DMS 273 (cell line): ENCODE measurements at regions not wholly inside any gene's neighbourhood (a gene's known extent, or its start where the extent isn't known, plus 50 kb on each side); places are given as distances from the start of the nearest gene placed in this dataset.
"Not testable (repeated sequence)": the region's sequence is repeated elsewhere in the genome, so short reads cannot be mapped to it uniquely, and the experiment has no call there.

Experiments
- DNase-seq: peaks from one replicate; lab custom pipeline; 2025; ENCODE audit not compliant: unreplicated experiment; lab: John Stamatoyannopoulos, UW

- no peak for DNase-seq
Observed at GRCh38 chr3:82423268-82424030, 662.0 kb upstream of the GBE1 start.

GRCh38 chr3:82416830-82417229 lies 655.4 kb upstream of the GBE1 start:
- no peak for DNase-seq

GRCh38 chr3:82416349-82416748 lies 654.9 kb upstream of the GBE1 start:
- no peak for DNase-seq

- no peak for DNase-seq
Observed at GRCh38 chr3:82413171-82413570, 651.7 kb upstream of the GBE1 start.

- DNase-seq, result no peak
Observed at GRCh38 chr3:82410366-82410765, 648.9 kb upstream of the GBE1 start.

- DNase-seq, result no peak
Observed at GRCh38 chr3:82409842-82410241, 648.4 kb upstream of the GBE1 start.

GRCh38 chr3:82392203-82392775 lies 630.8 kb upstream of the GBE1 start:
- DNase-seq, result no peak

GRCh38 chr3:82390868-82391267 lies 629.4 kb upstream of the GBE1 start:
- DNase-seq, result no peak

- no peak for DNase-seq
Observed at GRCh38 chr3:82386647-82387046, 625.2 kb upstream of the GBE1 start.

- DNase-seq, result no peak
Observed at GRCh38 chr3:82384181-82384580, 622.7 kb upstream of the GBE1 start.

- no peak for DNase-seq
Observed at GRCh38 chr3:82382831-82383230, 621.4 kb upstream of the GBE1 start.

GRCh38 chr3:82378392-82378791 lies 616.9 kb upstream of the GBE1 start:
- no peak for DNase-seq

GRCh38 chr3:82376883-82377282 lies 615.4 kb upstream of the GBE1 start:
- peak; percentile 33 for DNase-seq

GRCh38 chr3:82373833-82374232 lies 612.4 kb upstream of the GBE1 start:
- not testable (repeated sequence) for DNase-seq

- no peak for DNase-seq
Observed at GRCh38 chr3:82364827-82365226, 603.4 kb upstream of the GBE1 start.

- DNase-seq, result no peak
Observed at GRCh38 chr3:82363131-82363530, 601.7 kb upstream of the GBE1 start.

GRCh38 chr3:82355228-82355627 lies 593.8 kb upstream of the GBE1 start:
- no peak for DNase-seq

GRCh38 chr3:82354228-82354627 lies 592.8 kb upstream of the GBE1 start:
- DNase-seq, result no peak

- no peak for DNase-seq
Observed at GRCh38 chr3:82353306-82354171, 592.1 kb upstream of the GBE1 start.

- DNase-seq, result no peak
Observed at GRCh38 chr3:82347585-82347984, 586.1 kb upstream of the GBE1 start.

- no peak for DNase-seq
Observed at GRCh38 chr3:82342521-82342920, 581.1 kb upstream of the GBE1 start.

- peak; percentile 13 for DNase-seq
Observed at GRCh38 chr3:82329300-82329699, 567.9 kb upstream of the GBE1 start.
